A172 (cell line): ENCODE measurements at regions not wholly inside any gene's neighbourhood (a gene's known extent, or its start where the extent isn't known, plus 50 kb on each side); places are given as distances from the start of the nearest gene placed in this dataset.

Experiments
- DNase-seq: peaks from one replicate; pipeline ENCODE4 v3.0.0-alpha.2; 2015; ENCODE audit warnings: low spot score

DNA sequence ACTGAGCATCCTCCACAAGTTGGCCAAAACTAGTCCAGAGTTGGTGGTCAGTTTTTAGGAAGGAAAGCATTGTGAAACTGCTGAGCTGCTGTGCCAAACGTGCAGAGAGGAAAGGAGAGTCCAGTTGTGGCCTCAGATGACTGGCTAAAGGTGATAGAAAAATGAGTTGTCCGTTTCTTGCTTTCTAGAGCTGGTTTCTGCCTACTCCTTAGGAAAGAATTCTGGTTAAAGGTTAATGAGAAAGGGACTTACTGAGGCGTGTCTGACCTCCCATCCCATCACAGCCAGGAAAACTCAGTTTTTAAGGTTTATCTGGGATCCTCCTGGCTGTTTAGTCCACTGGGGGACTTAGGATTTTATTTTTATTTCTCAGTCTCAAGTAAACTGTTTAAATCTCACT is 1186.3 kb downstream of the UQCRFS1 start:
- DNase-seq: no peak

- no peak for DNase-seq
Measured at GRCh38 chr19:28024920-28025319, 1188.0 kb downstream of the UQCRFS1 start.

DNA sequence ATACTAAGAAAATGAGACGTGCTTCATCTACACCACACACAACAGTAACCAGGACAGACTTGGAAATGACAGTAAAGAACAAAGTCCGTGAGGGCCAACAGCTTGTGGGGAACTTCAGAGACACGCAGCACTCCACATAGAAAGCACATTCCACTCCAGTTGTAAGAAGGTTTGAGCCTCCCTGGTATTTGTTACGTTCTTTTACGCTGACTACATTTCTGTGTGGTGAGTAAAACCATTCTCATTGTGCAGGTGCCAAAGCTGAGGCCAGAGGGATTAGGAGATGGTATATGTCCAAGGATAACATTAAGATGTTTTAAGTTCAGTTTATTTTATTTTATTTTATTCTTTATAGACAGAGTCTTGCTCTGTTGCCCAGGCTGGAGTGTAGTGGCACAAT is 1189.9 kb downstream of the UQCRFS1 start:
- peak; percentile 30 for DNase-seq

GRCh38 chr19:28022506-28022905 is 1190.4 kb downstream of the UQCRFS1 start:
- no peak for DNase-seq

GRCh38 chr19:28021259-28022185 is 1191.4 kb downstream of the UQCRFS1 start:
- no peak for DNase-seq

GRCh38 chr19:28020619-28021258 is 1192.2 kb downstream of the UQCRFS1 start:
- DNase-seq: no peak

DNA sequence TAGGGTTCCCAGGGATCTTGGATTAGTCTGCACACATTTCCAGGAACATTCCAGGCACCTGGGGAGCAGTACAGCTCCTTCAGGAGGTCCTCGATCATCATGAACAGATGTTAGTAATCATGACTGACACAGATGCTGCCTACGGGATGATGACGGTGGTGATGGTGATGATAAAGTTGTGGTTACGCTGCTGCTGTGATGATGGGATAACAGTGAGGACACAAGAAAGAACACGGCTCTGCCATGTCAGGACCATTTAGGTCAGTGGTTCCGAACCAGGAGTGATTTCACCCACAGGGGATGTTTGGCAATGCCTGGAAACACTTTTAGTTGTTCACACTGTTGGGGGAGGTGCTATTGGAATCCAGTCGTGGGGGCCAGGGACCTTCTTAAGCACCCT is 1193.0 kb downstream of the UQCRFS1 start:
- DNase-seq: no peak

DNA sequence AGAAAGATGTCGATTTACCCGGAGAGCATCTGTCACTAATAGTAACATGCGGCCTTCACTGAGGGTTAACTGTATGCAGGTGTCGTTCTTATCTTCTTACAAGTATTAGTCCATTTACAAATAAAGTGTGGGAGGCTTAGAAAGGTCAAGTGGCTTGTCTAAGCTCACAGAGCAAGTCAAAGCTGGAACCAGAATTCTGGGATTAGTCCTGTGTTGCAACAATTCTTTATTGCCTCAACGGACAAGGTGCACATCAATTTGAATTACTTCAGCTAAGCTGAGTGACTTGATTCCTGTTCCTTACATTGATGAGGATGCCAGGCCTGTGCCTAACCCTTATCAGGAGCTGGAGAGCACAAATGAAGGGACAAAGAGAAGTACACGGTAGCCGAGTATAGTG is 1193.6 kb downstream of the UQCRFS1 start:
- no peak for DNase-seq

DNA sequence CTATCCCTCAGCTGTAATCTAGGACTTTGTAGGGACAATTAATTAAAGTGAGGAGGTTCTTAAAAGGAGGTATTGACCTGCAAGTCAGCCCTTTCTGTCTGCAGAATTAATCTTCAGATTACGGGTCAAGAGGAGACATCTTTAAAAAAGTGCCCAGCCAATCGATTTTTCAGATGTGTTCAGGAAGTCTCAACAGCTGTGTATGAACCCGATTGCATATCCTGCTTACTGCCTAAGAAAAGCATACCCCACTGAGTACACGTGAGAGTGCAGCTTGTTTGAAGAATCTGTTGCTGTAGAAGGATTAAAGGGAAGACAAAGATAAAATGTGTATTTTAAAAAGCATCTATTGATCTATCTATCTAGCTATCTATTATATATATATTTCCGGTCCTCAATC is 1194.5 kb downstream of the UQCRFS1 start:
- DNase-seq: no peak

GRCh38 chr19:28014615-28015405 is 1198.1 kb downstream of the UQCRFS1 start:
- DNase-seq: no peak

DNA sequence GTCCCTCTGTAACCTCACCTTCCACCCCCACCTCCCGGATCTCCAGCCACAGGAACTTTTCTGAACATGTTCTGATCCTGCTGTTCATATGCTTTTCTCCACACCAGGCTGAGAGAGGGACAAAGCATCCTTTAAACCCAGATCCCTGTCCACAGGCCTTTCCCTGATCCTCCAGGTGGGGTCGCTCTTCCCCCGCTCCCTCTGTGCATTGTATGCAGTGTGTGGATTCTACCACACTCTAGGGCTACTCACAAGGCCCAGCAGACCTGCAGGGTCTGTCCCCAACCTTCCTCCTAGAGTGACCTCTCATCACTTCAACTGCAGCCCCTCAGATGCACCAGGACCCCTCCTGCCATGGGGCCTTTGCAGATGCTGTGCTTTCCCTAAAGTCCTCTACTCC is 1200.6 kb downstream of the UQCRFS1 start:
- no peak for DNase-seq

- peak; percentile 4 for DNase-seq
Measured at GRCh38 chr19:28010656-28011055, 1202.3 kb downstream of the UQCRFS1 start.

GRCh38 chr19:28009696-28010095 is 1203.3 kb downstream of the UQCRFS1 start:
- peak; percentile 10 for DNase-seq

DNA sequence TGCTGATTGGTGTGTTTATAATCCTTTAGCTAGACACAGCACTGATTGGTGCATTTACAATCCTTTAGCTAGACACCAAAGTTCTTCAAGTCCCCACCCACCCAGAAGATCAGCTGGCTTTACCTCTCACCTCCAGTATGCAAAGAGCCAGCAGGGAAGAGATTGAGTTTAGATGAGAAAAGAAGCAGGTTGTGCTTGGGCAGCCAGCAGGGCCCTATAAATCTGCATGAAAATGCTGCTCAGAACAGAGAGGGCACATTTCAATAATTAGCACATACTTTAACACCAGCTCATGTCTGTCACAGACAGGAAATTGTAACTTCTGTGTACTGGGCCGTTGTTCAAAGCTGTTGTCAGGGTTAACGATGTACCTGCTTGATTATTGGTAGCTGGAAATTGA is 1204.3 kb downstream of the UQCRFS1 start:
- DNase-seq: no peak

DNA sequence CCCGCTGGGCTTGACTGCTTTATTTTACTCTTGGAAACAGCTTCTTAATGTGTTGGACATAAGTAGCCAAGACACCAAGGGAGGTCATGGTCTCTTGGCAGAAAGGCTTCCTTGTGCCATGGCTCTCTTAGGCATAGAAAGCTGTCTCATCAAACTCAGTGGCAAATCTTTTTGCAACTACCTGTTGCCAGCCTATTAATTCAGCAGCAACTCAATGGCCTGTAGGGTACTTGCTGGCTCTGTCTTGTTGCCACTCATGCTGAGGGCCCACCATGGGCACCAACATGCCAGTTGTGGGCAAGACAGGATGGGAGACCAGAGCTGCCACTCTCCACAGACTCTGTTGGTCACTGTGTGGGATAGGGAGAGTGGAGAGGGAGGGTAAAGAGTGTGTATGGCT is 1209.4 kb downstream of the UQCRFS1 start:
- no peak for DNase-seq

DNA sequence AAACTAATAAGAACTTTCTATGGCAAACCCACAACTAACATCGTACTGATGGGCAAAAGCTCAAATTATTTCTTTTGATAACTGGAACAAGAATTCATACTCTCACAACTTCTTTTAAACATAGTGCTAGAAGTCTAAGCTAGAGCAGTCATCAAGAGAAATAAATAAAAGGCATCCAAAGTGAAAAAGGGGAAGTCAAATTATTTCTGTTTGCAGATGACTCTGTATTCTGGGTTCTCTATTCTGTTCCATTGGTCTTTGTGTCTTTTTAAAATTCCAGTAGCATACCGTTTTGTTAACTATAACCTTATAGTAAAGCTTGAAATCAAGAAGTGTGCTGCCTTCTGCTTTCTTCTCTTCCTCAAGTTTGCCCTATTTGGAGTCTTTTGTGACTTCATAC is 1215.9 kb downstream of the UQCRFS1 start:
- no peak for DNase-seq

DNA sequence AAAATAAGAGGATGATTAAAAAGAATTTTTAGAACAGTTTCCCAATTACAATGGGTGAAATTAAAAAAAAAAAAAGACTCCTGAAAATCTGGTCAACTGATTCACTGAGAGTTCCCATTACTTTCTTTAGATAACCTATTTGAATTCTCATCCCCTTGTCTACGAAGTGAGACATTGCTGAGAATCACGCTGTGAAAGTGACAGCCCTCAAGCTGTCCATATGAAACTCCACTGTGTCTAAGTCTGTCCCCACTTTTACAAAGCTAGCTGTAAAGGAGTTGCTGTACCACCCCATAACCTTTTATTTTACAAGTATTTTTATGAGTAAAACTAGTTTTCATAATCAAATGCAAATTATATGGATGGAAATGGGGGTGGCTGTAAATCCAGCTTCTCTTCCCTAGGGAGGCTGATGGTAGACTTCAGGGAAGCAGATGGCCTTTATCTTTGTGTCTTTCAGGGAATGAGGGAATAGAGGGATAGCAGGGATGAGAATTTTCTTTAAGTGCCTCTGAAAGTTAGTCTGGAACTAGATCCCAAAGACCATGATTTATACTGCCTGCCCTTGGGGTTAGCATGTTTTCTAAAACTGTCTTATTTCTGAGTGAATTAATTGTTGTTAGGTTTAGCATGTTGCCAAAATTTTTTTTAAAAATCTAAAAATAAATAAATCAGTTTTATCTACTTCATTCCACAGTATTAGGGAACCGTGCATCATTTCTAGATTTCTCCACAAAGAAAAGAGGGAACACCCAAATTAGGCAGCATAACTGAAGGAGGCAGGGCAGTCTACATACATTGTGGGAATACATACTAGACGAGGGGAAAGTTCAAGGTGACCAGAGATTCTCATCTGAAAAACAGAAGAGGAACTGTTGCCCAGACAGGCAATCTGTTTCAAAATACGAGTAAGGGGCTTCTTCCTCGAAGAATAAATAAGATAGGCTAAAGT is 1219.1 kb downstream of the UQCRFS1 start:
- DNase-seq: no peak

DNA sequence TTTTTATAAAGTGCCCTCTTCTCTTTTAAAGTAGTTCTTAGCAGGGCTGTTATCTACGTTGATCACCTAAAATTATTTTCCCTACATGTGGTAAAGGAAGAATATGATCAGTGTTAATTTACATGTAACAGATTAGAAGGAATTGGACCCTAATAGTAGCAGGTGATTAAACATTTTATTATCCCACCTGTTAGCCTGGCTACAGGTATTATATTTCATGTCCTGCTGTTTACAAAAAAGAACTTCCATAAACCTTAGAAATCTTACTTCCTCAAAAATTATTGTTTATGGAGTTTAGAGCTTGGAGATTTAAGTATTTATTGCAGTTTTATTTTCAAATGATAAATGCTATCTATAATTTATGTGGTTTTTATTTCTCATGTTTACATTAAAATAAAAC is 1226.7 kb downstream of the UQCRFS1 start:
- no peak for DNase-seq

DNA sequence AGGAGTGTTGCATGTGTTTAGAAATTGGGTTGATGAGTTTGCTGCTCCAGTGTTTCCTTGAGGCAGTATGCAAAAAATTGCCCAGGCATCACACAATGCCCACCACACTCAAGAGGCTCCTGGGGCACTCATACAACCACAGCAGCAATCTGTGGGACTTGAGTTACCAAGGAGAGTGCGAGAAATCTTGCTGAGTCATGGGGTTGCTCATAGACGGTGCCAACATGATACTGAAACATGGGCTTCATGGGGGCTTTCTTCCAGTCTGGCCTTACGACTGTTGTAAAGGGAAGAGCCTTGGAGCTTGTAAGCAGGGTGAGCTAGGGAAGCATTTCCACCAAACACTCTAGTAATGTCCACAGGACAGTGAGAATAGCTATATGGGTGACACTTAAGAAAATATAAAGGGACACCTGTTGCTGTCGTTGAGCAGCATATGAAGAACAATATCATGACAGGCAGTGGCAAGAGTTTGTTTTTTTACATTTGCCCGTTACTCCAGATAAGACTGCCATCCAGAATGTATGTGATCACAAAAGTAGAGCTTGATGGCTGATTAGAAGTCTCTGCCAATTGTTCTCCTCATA is 1237.4 kb downstream of the UQCRFS1 start:
- no peak for DNase-seq

DNA sequence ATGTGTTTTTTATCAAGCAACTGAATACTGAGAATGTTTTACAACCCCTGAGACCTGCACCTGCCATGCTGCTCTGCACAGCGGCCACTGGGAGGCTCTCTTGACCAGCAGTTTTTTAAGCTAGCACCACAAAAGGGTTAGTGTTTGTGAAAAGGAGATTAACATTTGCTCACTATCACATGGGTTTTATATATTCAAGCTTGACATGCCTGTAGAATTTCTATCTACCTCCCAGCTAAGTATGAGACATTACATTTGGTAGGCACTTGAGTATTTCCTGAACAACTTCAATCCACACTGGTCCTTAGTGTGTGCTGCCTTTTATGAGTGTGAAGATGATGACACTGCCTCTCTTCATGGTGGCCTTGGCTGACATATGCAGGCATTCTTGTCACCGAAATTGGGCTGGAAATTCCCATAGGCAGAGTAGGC is 1238.9 kb downstream of the UQCRFS1 start:
- peak; percentile 26 for DNase-seq
